ENCODE measurements at regions not wholly inside any gene's neighbourhood (a gene's known extent, or its start where the extent isn't known, plus 50 kb on each side); places are given as distances from the start of the nearest gene placed in this dataset.

DNA sequence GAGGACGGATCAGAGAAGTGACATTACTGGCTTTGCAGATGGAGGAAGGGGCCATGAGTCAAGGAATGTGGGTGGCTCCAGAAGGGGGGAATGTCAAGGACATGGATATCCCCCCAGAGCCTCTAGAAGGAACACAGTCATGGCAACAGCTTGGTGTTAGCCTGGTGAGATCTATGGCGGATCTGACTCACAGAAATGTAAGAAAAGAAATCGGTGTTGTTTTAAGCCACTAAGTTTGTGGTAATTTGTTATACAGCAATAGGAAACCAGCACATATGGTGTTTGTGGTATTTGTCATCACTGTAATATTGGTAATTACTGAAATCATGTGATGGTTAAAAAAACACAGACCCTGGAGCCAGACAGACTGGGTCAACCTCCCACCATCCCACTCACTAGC lies 236.2 kb downstream of the SETD4 start:
- TF ChIP-seq, protein P1, sequence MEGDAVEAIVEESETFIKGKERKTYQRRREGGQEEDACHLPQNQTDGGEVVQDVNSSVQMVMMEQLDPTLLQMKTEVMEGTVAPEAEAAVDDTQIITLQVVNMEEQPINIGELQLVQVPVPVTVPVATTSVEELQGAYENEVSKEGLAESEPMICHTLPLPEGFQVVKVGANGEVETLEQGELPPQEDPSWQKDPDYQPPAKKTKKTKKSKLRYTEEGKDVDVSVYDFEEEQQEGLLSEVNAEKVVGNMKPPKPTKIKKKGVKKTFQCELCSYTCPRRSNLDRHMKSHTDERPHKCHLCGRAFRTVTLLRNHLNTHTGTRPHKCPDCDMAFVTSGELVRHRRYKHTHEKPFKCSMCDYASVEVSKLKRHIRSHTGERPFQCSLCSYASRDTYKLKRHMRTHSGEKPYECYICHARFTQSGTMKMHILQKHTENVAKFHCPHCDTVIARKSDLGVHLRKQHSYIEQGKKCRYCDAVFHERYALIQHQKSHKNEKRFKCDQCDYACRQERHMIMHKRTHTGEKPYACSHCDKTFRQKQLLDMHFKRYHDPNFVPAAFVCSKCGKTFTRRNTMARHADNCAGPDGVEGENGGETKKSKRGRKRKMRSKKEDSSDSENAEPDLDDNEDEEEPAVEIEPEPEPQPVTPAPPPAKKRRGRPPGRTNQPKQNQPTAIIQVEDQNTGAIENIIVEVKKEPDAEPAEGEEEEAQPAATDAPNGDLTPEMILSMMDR (IDR thresholded peaks at IDR 0.05; ENCODE audit: low read depth, low read length): no peak
- H3K4me3 ChIP-seq (ENCODE audit: low read depth, low read length): no peak overlapping the region

DNA sequence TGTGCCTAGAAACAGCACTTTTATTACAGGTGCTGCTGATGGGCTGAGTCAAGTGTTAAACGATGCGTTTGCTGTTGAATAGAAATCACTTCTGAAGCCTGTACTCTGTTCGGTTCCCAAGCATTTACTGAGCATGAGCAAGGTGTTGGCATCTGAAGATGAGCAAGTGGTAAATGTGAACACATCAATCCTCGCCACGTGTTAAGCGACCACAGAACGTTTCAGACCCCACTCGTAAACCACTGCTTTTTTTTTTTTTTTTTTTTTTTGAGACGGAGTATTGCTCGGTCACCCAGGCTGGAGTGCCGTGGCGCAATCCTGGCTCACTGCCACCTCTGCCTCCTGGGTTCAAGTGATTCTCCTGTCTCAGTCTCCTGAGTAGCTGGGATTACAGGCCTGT lies 241.2 kb downstream of the SETD4 start:
- no peak overlapping the region for H3K4me3 ChIP-seq (ENCODE audit: low read depth, low read length)
- TF ChIP-seq, protein P1 (IDR thresholded peaks at IDR 0.05; ENCODE audit: low read depth, low read length): no peak

DNA sequence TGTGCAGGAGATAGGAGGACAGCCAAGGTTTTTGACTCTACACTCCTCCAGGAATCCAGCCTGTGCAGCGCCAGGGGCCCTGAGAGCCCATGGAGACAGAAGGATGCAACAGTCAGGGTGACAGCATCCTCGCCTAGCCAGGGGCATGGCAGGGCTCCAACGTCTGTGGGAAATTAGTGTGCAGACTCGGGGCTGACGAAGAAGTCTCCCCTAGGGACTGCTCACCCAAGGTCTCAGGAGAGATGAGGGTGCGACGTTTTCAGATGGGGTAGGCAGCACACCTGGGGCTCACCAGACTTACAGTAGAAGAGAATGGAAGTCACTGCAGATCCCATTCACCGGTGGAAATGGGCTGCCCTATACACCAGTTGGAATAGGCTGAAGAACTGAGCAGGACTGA lies 241.7 kb downstream of the SETD4 start:
- TF ChIP-seq, protein P1 (IDR thresholded peaks at IDR 0.05; ENCODE audit: low read depth, low read length): no peak
- H3K4me3 ChIP-seq (ENCODE audit: low read depth, low read length): no peak overlapping the region

DNA sequence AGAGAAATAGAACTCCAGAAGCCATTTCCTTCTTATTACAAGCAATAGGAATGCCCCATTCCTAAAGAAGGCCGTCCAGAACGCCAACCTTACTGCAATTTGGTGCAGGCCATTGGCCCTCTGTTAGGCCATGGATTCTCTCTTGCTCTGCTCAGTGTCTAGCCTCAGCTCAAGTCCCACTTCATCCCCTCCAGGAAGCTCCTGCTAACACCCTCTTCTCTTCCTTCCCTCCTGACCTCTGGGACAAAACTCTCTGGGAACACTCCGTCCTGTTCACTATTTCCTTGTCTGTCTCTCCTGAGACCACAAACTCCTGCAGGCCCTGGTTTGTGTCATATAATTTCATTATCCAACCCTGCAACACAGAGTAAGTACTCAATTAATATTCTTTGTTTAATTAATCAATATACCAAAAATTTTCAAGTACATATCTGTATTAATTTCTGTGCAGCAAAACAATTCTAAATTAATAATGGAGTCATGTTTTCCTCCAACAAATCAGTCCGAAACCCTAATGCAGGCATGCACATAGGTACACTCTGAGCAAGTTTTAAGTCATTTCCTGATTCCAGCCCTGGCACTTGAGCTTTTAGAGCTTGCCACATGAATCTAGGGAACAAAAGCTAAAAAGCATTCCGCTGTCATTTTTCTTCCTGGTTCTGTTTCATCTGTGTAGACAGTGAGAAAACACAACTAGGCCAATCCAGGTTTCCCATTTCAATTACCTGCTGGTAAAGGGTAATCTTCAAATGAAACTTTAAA lies 245.3 kb downstream of the SETD4 start:
- TF ChIP-seq, protein P1 (IDR thresholded peaks at IDR 0.05; ENCODE audit: low read depth, low read length): no peak

DNA sequence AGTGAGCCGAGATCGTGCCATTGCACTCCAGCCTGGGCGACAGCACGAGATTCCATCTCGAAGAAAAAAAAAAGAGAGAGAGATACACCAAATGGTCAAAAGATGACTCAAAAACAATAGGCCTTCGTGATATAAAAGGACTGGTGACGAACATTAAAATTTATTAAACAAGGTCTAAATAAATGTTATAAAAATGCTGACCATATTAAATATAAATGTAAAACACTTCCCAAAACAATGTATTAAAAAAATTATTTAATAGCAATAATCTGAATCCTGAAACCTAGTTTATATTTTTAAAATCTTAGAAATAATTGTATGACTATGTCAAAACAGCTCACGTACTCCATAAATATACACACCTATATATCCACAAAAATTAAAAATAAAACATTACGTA lies 247.6 kb downstream of the SETD4 start:
- no peak overlapping the region for H3K4me3 ChIP-seq (ENCODE audit: low read depth, low read length)
- TF ChIP-seq, protein P1 (IDR thresholded peaks at IDR 0.05; ENCODE audit: low read depth, low read length): no peak

More for the DNA sequence above, 245.3 kb downstream of the SETD4 start:
- H3K4me3 ChIP-seq (ENCODE audit: low read depth, low read length): no peak overlapping the region

DNA sequence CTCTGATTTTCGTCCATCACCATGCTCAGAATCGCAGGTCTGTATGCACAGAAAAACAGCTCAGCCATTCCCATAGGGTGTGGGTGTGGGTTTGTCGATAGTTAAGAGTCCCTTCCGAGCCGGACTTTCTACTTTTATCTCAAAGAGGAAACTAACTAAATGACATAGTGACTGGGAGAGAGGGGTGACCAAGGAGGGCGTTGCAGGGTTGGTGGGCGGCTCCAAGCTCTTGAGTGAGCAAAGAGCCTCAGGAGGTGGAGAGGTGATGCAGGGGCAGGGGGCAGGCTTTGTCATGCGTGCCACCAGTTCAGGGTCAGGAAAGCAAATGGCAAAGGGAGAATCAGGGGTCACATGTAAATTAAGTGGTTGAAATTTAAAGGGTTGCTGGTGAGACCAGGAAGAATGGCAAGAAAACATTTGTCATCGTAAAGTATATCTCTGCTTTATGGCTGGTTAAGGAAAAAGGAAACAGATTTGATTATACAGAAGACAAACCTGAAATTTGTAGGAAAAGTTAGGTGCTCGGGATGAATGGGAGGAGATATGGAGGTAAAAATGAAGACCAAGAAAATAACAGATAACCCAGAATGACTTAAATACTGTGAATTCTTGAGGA lies 249.0 kb downstream of the SETD4 start:
- H3K4me3 ChIP-seq (ENCODE audit: low read depth, low read length): no peak overlapping the region
- TF ChIP-seq, protein P1 (IDR thresholded peaks at IDR 0.05; ENCODE audit: low read depth, low read length): no peak

DNA sequence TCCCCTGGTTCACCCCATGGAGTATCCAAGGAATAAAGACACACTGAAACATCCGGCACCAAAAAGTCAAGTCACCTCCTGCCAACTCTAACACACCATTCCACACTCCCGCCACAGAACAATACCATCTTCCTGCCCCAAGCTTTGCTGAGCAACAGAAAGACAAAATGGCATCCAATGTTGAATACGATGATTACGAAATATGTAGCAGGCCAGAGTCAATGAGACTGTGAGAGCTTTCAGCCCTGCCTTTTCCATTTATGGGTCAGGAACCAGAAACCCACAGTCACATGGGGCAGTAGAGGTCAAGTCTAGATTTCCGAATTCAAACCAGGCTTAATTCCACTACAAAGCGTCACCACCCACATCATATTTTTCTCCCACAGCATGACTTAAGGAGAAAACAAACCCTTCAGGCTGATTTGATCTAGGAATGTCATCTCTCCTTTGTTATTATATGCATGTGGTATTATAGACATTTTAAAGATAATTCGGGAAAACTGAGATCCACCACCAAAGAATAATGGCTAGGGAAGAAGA lies 249.8 kb downstream of the SETD4 start:
- TF ChIP-seq, protein P1 (IDR thresholded peaks at IDR 0.05; ENCODE audit: low read depth, low read length): no peak
- no peak overlapping the region for H3K4me3 ChIP-seq (ENCODE audit: low read depth, low read length)
